ENCODE measurements at regions not wholly inside any gene's neighbourhood (a gene's known extent, or its start where the extent isn't known, plus 50 kb on each side); places are given as distances from the start of the nearest gene placed in this dataset.

DNA sequence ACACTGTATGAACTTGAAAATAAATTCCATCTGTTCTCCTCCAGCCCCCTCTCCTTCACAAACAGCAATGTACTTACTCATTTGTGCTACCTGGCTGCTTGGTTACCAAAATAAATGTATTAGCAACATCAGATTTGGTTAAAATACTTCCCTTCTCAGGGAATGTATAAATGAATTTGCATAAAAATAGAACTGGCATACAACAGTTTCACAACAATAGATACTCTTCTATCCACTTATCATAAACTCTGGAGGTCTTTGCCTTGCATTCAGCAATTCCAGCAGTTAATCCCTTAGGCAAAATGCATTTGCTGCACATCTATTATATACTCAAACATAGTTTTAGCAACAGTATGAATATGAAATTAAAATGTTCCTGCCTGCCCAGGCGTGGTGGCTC is 658.2 kb downstream of the CENPC start:
- TF ChIP-seq, protein P1, sequence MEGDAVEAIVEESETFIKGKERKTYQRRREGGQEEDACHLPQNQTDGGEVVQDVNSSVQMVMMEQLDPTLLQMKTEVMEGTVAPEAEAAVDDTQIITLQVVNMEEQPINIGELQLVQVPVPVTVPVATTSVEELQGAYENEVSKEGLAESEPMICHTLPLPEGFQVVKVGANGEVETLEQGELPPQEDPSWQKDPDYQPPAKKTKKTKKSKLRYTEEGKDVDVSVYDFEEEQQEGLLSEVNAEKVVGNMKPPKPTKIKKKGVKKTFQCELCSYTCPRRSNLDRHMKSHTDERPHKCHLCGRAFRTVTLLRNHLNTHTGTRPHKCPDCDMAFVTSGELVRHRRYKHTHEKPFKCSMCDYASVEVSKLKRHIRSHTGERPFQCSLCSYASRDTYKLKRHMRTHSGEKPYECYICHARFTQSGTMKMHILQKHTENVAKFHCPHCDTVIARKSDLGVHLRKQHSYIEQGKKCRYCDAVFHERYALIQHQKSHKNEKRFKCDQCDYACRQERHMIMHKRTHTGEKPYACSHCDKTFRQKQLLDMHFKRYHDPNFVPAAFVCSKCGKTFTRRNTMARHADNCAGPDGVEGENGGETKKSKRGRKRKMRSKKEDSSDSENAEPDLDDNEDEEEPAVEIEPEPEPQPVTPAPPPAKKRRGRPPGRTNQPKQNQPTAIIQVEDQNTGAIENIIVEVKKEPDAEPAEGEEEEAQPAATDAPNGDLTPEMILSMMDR (conservative IDR thresholded peaks at IDR 0.05; ENCODE audit: low read depth, low read length) = no peak
- TF ChIP-seq EZH2 (IDR thresholded peaks at IDR 0.05; ENCODE audit: borderline replicate concordance, low read depth, low read length, poor library complexity, severe bottlenecking) = no peak
